PC-9 (cell line): ENCODE measurements at regions not wholly inside any gene's neighbourhood (a gene's known extent, or its start where the extent isn't known, plus 50 kb on each side); places are given as distances from the start of the nearest gene placed in this dataset.

ENCODE experiments used
- BruUV-seq: library from RNA; stranded (reverse); fragments of 400-500 nt; replicated peaks from 2 replicates; lab custom pipeline; 2021; lab: Mats Ljungman, UMichigan
- CTCF ChIA-PET: fragments of 300-600 bp; sonication (Branson Sonifier 250); formaldehyde crosslinking; loops from one replicate; lab custom pipeline; 2022; ENCODE audit warnings: antibody characterized with exemption; lab: Charles Lee
- POLR2A ChIA-PET: fragments of 300-600 bp; sonication (Branson Sonifier 250); formaldehyde crosslinking; loops from one replicate; lab custom pipeline; 2022; ENCODE audit warnings: antibody characterized with exemption; ENCODE audit not compliant: unreplicated experiment; lab: Charles Lee
- DNase-seq, 2 experiments: peaks; one replicate each; pipeline versions ENCODE4 v3.0.0 to v3.0.0-alpha.2; 2015 to 2022; ENCODE audit warnings: mixed read lengths in 1 of 2
- H2AFZ ChIP-seq: fragments of 200-600 bp; sonication (generic); 2 replicates; pipeline ENCODE4 v1.8.1; 2017; ENCODE audit warnings: antibody characterized with exemption
- H3F3A ChIP-seq: fragments of 200-600 bp; sonication (generic); 2 replicates; pipeline ENCODE4 v1.8.1; 2017; ENCODE audit warnings: antibody characterized with exemption, mild to moderate bottlenecking, low read depth; ENCODE audit not compliant: insufficient read depth
- H3K27ac ChIP-seq: fragments of 200-600 bp; sonication (generic); 2 replicates; pipeline ENCODE4 v1.6.1; 2016; ENCODE audit warnings: mixed run types
- H3K27me3 ChIP-seq: fragments of 200-600 bp; sonication (generic); 2 replicates; pipeline ENCODE4 v1.6.1; 2016; ENCODE audit warnings: low read depth, mixed run types; ENCODE audit not compliant: insufficient read depth
- H3K36me3 ChIP-seq: fragments of 200-600 bp; sonication (generic); 2 replicates; pipeline ENCODE4 v1.6.1; 2016; ENCODE audit warnings: low read depth, mixed run types
- H3K4me1 ChIP-seq: fragments of 200-600 bp; sonication (generic); replicated peaks from 2 replicates; pipeline ENCODE4 v1.6.1; 2016; ENCODE audit warnings: mixed run types; ENCODE audit not compliant: insufficient read depth
- H3K4me2 ChIP-seq: fragments of 200-600 bp; sonication (generic); 2 replicates; pipeline ENCODE4 v1.6.1; 2017; ENCODE audit warnings: mixed run types
- H3K4me3 ChIP-seq: fragments of 200-600 bp; sonication (generic); 2 replicates; pipeline ENCODE4 v1.6.1; 2016; ENCODE audit warnings: mixed run types
- H3K79me2 ChIP-seq: fragments of 200-600 bp; sonication (generic); 2 replicates; pipeline ENCODE4 v1.6.1; 2017; ENCODE audit warnings: low read depth, mixed run types
- H3K9me2 ChIP-seq: fragments of 200-600 bp; sonication (generic); 2 replicates; pipeline ENCODE4 v1.8.1; 2017; ENCODE audit warnings: mild to moderate bottlenecking; ENCODE audit not compliant: insufficient read depth
- H3K9me3 ChIP-seq: fragments of 200-600 bp; sonication (generic); 2 replicates; pipeline ENCODE4 v1.8.1; 2016; ENCODE audit warnings: low read depth; ENCODE audit not compliant: insufficient read depth
- H4K20me1 ChIP-seq: fragments of 200-600 bp; sonication (generic); 2 replicates; pipeline ENCODE4 v1.8.1; 2017; ENCODE audit not compliant: insufficient read depth
- EZH2 ChIP-seq: fragments of 200-600 bp; sonication (generic); IDR thresholded peaks from 2 replicates; pipeline ENCODE4 v1.8.0; 2017; ENCODE audit warnings: antibody characterized with exemption, low read depth
- intact Hi-C: fragments of 100-400 bp; cut with micrococcal nuclease; formaldehyde crosslinking; loops from one replicate; pipeline ENCODE4 v1.10.0; 2022; ENCODE audit not compliant: unreplicated experiment
- TF ChIP-seq, protein P1 (sequence below): fragments of 200-600 bp; sonication (generic); conservative IDR thresholded peaks from 2 replicates; pipeline ENCODE4 v1.6.1; 2017; ENCODE audit warnings: mixed run types, antibody characterized with exemption, mild to moderate bottlenecking, moderate library complexity

GRCh38 chr9:95757439-95757838 lies 118.1 kb upstream of the ERCC6L2 start:
- ChIA-PET POLR2A (no interaction called here), CTCF (no interaction called here)
- H3F3A ChIP-seq, result no peaks in the 10 kb centered on the region
- H4K20me1 ChIP-seq, result no peaks in the 10 kb centered on the region
- intact Hi-C loops, result no loop called here
- H3K36me3 ChIP-seq, result no peaks in the 10 kb centered on the region
- no peaks in the 10 kb centered on the region for H3K79me2 ChIP-seq
- no peak for DNase-seq
- H2AFZ ChIP-seq, result no peak overlapping the region
- H3K27ac ChIP-seq, result no peak overlapping the region
- no peak overlapping the region for H3K4me2 ChIP-seq
- no peaks in the 10 kb centered on the region for H3K4me1 ChIP-seq
- BruUV-seq, result no TSS peak
- peaks cover 5% of the 10 kb centered on the region; the same call in 1 of the 2 replicates for H3K27me3 ChIP-seq
- H3K4me3 ChIP-seq, result no peak overlapping the region
- TF ChIP-seq, protein P1, sequence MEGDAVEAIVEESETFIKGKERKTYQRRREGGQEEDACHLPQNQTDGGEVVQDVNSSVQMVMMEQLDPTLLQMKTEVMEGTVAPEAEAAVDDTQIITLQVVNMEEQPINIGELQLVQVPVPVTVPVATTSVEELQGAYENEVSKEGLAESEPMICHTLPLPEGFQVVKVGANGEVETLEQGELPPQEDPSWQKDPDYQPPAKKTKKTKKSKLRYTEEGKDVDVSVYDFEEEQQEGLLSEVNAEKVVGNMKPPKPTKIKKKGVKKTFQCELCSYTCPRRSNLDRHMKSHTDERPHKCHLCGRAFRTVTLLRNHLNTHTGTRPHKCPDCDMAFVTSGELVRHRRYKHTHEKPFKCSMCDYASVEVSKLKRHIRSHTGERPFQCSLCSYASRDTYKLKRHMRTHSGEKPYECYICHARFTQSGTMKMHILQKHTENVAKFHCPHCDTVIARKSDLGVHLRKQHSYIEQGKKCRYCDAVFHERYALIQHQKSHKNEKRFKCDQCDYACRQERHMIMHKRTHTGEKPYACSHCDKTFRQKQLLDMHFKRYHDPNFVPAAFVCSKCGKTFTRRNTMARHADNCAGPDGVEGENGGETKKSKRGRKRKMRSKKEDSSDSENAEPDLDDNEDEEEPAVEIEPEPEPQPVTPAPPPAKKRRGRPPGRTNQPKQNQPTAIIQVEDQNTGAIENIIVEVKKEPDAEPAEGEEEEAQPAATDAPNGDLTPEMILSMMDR, result no peak
- TF ChIP-seq EZH2, result no peak
- no peaks in the 10 kb centered on the region for H3K9me2 ChIP-seq
- no peaks in the 10 kb centered on the region for H3K9me3 ChIP-seq

GRCh38 chr9:95756986-95757385 lies 118.5 kb upstream of the ERCC6L2 start:
- Histone ChIP-seq H3K4me2 (no peak overlapping the region), H3K4me1 (no peaks in the 10 kb centered on the region), H3K9me2 (no peaks in the 10 kb centered on the region), H3K27ac (no peak overlapping the region), H3K79me2 (no peaks in the 10 kb centered on the region), H3K27me3 (peaks cover 9% of the 10 kb centered on the region; the same call in 1 of the 2 replicates), H2AFZ (no peak overlapping the region), H3F3A (no peaks in the 10 kb centered on the region), H3K4me3 (no peak overlapping the region), H3K9me3 (no peaks in the 10 kb centered on the region), H3K36me3 (no peaks in the 10 kb centered on the region), H4K20me1 (no peaks in the 10 kb centered on the region)
- TF ChIP-seq, protein P1, result no peak
- no peak for TF ChIP-seq EZH2
- no peak for DNase-seq
- intact Hi-C loops, result no loop called here
- ChIA-PET CTCF (no interaction called here), POLR2A (interaction anchor here (0.7 kb wide), 1 partner anchor 152 kb away, joined by 3 read pairs; no protein-coding TSS in a partner anchor)
- BruUV-seq, result no TSS peak

- Histone ChIP-seq H3K4me2 (no peak overlapping the region), H4K20me1 (no peaks in the 10 kb centered on the region), H3K27ac (no peak overlapping the region), H3K36me3 (no peaks in the 10 kb centered on the region), H3F3A (no peaks in the 10 kb centered on the region), H3K9me2 (no peaks in the 10 kb centered on the region), H2AFZ (no peak overlapping the region), H3K27me3 (peaks cover 10% of the 10 kb centered on the region; the same call in 1 of the 2 replicates), H3K9me3 (no peaks in the 10 kb centered on the region), H3K4me3 (no peak overlapping the region), H3K79me2 (no peaks in the 10 kb centered on the region), H3K4me1 (no peaks in the 10 kb centered on the region)
- no TSS peak for BruUV-seq
- intact Hi-C loops, result no loop called here
- no peak for TF ChIP-seq EZH2
- TF ChIP-seq, protein P1, result no peak
- CTCF ChIA-PET, result interaction anchor here (0.6 kb wide), 1 partner anchor 18 kb away, joined by 3 read pairs; no protein-coding TSS in a partner anchor
- DNase-seq, result no peak
- POLR2A ChIA-PET, result interaction anchor here (0.7 kb wide), 1 partner anchor 151 kb away, joined by 3 read pairs; no protein-coding TSS in a partner anchor
Observed at GRCh38 chr9:95756101-95756500, 119.4 kb upstream of the ERCC6L2 start.
